ENCODE measurements at regions not wholly inside any gene's neighbourhood (a gene's known extent, or its start where the extent isn't known, plus 50 kb on each side); places are given as distances from the start of the nearest gene placed in this dataset.
"Not testable (repeated sequence)": the region's sequence is repeated elsewhere in the genome, so short reads cannot be mapped to it uniquely, and the experiment has no call there.

- no peaks in the 10 kb centered on the region for H3K27me3 ChIP-seq (ENCODE audit: control insufficient read depth, insufficient read depth, low read length)
- no peaks in the 10 kb centered on the region for H3K9me3 ChIP-seq (ENCODE audit: control insufficient read depth, insufficient read depth, low read length)
- DNase-seq (ENCODE audit: low read depth, low spot score): no peak
- no peak overlapping the region for H3K4me3 ChIP-seq (ENCODE audit: low read depth, low read length)
- H3K27ac ChIP-seq (ENCODE audit: low read depth, low read length): no peak overlapping the region
- ChIA-PET CTCF (no interaction called here), POLR2A (no interaction called here)
- no peak for TF ChIP-seq CTCF (IDR thresholded peaks at IDR 0.05; ENCODE audit: low read depth, low read length)
These were observed 108.7 kb downstream of the SUCLA2 start for GRCh38 chr13:47892374-47892773.

- no peak for TF ChIP-seq CTCF (IDR thresholded peaks at IDR 0.05; ENCODE audit: low read depth, low read length)
- CTCF ChIA-PET: interaction anchor here (0.5 kb wide), 1 partner anchor 106 kb away, joined by 3 read pairs; no protein-coding TSS in a partner anchor
- Histone ChIP-seq H3K27me3 (ENCODE audit: control insufficient read depth, insufficient read depth, low read length) (no peaks in the 10 kb centered on the region), H3K9me3 (ENCODE audit: control insufficient read depth, insufficient read depth, low read length) (no peaks in the 10 kb centered on the region), H3K4me3 (ENCODE audit: low read depth, low read length) (no peak overlapping the region), H3K27ac (ENCODE audit: low read depth, low read length) (no peak overlapping the region)
- no peak for DNase-seq (ENCODE audit: low read depth, low spot score)
- POLR2A ChIA-PET: no interaction called here
These were observed 110.8 kb downstream of the SUCLA2 start for GRCh38 chr13:47890146-47890814.

DNA sequence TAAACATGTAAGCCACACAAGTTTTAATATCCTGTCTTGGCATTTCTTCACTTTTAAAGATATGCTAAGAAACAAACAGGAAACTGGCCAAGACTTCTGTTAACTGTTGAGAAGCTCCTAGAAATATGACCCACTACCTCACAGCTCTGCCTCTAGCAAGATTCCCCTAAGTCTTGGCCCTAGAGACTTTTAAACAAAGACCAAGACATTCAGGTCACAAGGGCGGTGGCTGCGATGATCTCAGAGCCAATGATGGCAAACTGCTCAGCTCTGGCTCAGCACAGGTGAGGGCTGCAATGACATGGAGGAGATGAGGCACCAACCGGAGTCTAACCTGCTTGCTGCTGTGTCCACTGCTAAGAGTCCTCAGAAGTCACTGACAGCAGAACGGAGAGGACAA lies 114.8 kb downstream of the SUCLA2 start:
- no peak overlapping the region for H3K4me3 ChIP-seq (ENCODE audit: low read depth, low read length)
- ChIA-PET CTCF (no interaction called here), POLR2A (no interaction called here)
- no peak overlapping the region for H3K27ac ChIP-seq (ENCODE audit: low read depth, low read length)
- no peaks in the 10 kb centered on the region for H3K27me3 ChIP-seq (ENCODE audit: control insufficient read depth, insufficient read depth, low read length)
- no peak for TF ChIP-seq CTCF (IDR thresholded peaks at IDR 0.05; ENCODE audit: low read depth, low read length)
- no peak for DNase-seq (ENCODE audit: low read depth, low spot score)
- H3K9me3 ChIP-seq (ENCODE audit: control insufficient read depth, insufficient read depth, low read length): no peaks in the 10 kb centered on the region

- ChIA-PET POLR2A (no interaction called here), CTCF (no interaction called here)
- Histone ChIP-seq H3K9me3 (ENCODE audit: control insufficient read depth, insufficient read depth, low read length) (peaks cover 4% of the 10 kb centered on the region; the same call in 1 of the 2 replicates), H3K4me3 (ENCODE audit: low read depth, low read length) (no peak overlapping the region), H3K27ac (ENCODE audit: low read depth, low read length) (no peak overlapping the region), H3K27me3 (ENCODE audit: control insufficient read depth, insufficient read depth, low read length) (peaks cover under 1% of the 10 kb centered on the region)
- no peak for TF ChIP-seq CTCF (IDR thresholded peaks at IDR 0.05; ENCODE audit: low read depth, low read length)
- DNase-seq (ENCODE audit: low read depth, low spot score): no peak
These were observed 125.9 kb downstream of the SUCLA2 start for GRCh38 chr13:47875201-47875600.

DNA sequence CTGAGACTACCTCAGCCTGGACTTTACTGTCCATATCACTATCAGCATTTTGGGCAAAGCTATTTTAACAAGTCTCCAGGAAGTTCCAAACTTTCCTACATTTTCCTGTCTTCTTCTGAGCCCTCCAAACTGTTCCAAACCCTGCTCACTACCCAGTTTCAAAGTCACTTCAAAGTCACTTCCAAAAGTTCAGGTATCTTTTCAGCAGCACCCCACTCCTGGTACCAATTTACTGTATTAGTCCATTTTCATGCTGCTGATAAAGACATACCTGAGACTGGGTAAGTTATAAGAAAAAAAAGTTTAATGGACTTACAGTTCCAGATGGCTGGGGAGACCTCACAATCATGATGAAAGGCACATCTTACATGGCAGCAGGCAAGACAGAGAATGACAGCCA lies 127.1 kb downstream of the SUCLA2 start:
- H3K9me3 ChIP-seq (ENCODE audit: control insufficient read depth, insufficient read depth, low read length); H3K4me3 ChIP-seq (ENCODE audit: low read depth, low read length); H3K27ac ChIP-seq (ENCODE audit: low read depth, low read length); DNase-seq (ENCODE audit: low read depth, low spot score); POLR2A ChIA-PET; H3K27me3 ChIP-seq (ENCODE audit: control insufficient read depth, insufficient read depth, low read length); CTCF ChIA-PET: not testable (repeated sequence)

DNA sequence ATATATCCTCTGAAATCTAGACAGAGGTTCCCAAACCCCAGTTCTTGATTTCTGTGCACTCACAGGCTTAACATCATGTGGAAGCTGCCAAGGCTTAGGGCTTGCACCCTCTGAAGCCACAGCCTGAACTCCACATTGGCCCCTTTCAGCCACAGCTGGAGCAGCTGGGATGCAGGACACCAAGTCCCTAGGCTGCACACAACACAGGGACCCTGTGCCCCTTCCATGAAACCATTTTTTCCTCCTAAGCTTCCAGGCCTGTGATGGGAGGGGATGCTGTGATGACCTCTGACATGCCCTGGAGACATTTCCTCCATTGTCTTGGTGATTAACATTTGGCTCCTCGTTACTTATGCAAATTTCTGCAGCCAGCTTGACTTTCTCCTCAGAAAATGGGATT lies 127.8 kb downstream of the SUCLA2 start:
- H3K9me3 ChIP-seq (ENCODE audit: control insufficient read depth, insufficient read depth, low read length); DNase-seq (ENCODE audit: low read depth, low spot score); POLR2A ChIA-PET; H3K27me3 ChIP-seq (ENCODE audit: control insufficient read depth, insufficient read depth, low read length); H3K4me3 ChIP-seq (ENCODE audit: low read depth, low read length); H3K27ac ChIP-seq (ENCODE audit: low read depth, low read length); CTCF ChIA-PET: not testable (repeated sequence)

Measured in AG04450 (cell line).